Caco-2 (cell line): ENCODE measurements at regions not wholly inside any gene's neighbourhood (a gene's known extent, or its start where the extent isn't known, plus 50 kb on each side); places are given as distances from the start of the nearest gene placed in this dataset.

Experiments used
- BruUV-seq: library from RNA; stranded (reverse); fragments of 400-500 nt; replicated peaks from 2 replicates; lab custom pipeline; 2021; lab: Mats Ljungman, UMichigan
- CTCF ChIA-PET: fragments of 300-600 bp; sonication (Branson Sonifier 250); formaldehyde crosslinking; loops from one replicate; lab custom pipeline; 2022; ENCODE audit warnings: antibody characterized with exemption; lab: Charles Lee
- POLR2A ChIA-PET: fragments of 300-600 bp; sonication (Branson Sonifier 250); formaldehyde crosslinking; loops from one replicate; lab custom pipeline; 2022; ENCODE audit warnings: antibody characterized with exemption; lab: Charles Lee
- DNase-seq, 2 experiments: peaks; one replicate each; pipeline versions ENCODE4 v3.0.0 to v3.0.0-alpha.2; 2020 to 2022
- H3K27me3 ChIP-seq: replicated peaks from 2 replicates; pipeline ENCODE4 v1.6.0; 2011; ENCODE audit warnings: low read length; ENCODE audit not compliant: control insufficient read depth, insufficient read depth
- H3K36me3 ChIP-seq: 2 replicates; pipeline ENCODE4 v1.5.1; 2011; ENCODE audit warnings: low read length; ENCODE audit not compliant: control insufficient read depth, insufficient read depth
- H3K4me1 ChIP-seq: fragments of 250-450 bp; sonication (Bioruptor Pico); 2 replicates; pipeline ENCODE4 v1.5.1; 2020; ENCODE audit warnings: mild to moderate bottlenecking
- H3K4me3 ChIP-seq: 2 replicates; pipeline ENCODE4 v1.5.1; 2011; ENCODE audit warnings: low read depth, mild to moderate bottlenecking, control low read depth, low read length
- H3K9me3 ChIP-seq: fragments of 250-450 bp; sonication (Bioruptor Pico); 2 replicates; pipeline ENCODE4 v1.5.1; 2020; ENCODE audit warnings: mild to moderate bottlenecking, moderate library complexity
- H3K27ac Mint-ChIP-seq: one replicate; pipeline ENCODE4 v1.8.0; 2022; ENCODE audit warnings: mixed read lengths; ENCODE audit not compliant: unreplicated experiment
- H3K27me3 Mint-ChIP-seq: one replicate; pipeline ENCODE4 v1.8.0; 2022; ENCODE audit warnings: mixed read lengths; ENCODE audit not compliant: insufficient read depth, unreplicated experiment
- H3K36me3 Mint-ChIP-seq: one replicate; pipeline ENCODE4 v1.8.0; 2022; ENCODE audit warnings: mild to moderate bottlenecking, mixed read lengths; ENCODE audit not compliant: insufficient read depth, unreplicated experiment
- H3K4me1 Mint-ChIP-seq: one replicate; pipeline ENCODE4 v1.8.0; 2022; ENCODE audit warnings: low read depth, mixed read lengths; ENCODE audit not compliant: unreplicated experiment
- H3K4me3 Mint-ChIP-seq: one replicate; pipeline ENCODE4 v1.8.0; 2022; ENCODE audit warnings: mild to moderate bottlenecking, moderate library complexity, mixed read lengths; ENCODE audit not compliant: unreplicated experiment
- H3K9me3 Mint-ChIP-seq: one replicate; pipeline ENCODE4 v1.8.0; 2022; ENCODE audit warnings: mixed read lengths; ENCODE audit not compliant: unreplicated experiment
- CTCF ChIP-seq, 2 experiments: fragments of 200-600 bp in 1 of 2; IDR thresholded peaks; 1 replicate in 1 of 2; 2 replicates in 1 of 2; pipeline versions ENCODE4 v1.5.1 to v1.8.0; 2011 to 2022; ENCODE audit warnings: antibody characterized with exemption in 1 of 2, control low read depth in 1 of 2, inconsistent platforms in 1 of 2, low read depth in 1 of 2, low read length in 1 of 2, mild to moderate bottlenecking in 1 of 2, moderate library complexity in 1 of 2; ENCODE audit not compliant: insufficient read depth in 1 of 2, severe bottlenecking in 1 of 2, unreplicated experiment in 1 of 2
- intact Hi-C: fragments of 100-400 bp; cut with micrococcal nuclease; formaldehyde crosslinking; loops from one replicate; pipeline ENCODE4 v1.10.0; 2022; ENCODE audit not compliant: unreplicated experiment

DNA sequence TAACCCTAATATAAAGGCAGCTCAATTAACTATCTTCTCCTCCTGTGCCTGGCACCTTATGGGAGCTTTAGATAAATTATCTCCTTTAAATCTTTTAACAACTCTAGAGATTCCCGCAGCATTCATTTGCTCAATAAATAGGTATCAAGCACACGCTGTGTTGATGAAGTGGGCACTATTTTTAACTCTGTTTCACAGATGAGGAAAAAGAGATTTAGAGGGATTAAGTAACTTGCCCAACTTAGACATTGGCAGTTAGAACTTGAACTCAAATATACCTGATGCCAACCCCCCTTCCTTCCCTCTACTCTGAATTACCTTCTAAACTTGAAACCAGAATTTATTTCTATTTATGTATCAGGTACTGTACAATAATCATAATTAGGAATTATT is 112.4 kb downstream of the SH3TC2 start:
- no peaks in the 10 kb centered on the region for H3K36me3 ChIP-seq
- intact Hi-C loops: no loop called here
- no peak overlapping the region for H3K4me3 ChIP-seq
- no peaks in the 10 kb centered on the region for H3K4me1 ChIP-seq
- Mint-ChIP-seq H3K9me3 (no peaks in the 10 kb centered on the region), H3K4me1 (no peaks in the 10 kb centered on the region), H3K27me3 (peaks cover 3% of the 10 kb centered on the region), H3K27ac (no peak overlapping the region), H3K36me3 (no peaks in the 10 kb centered on the region), H3K4me3 (no peak overlapping the region)
- no peak for TF ChIP-seq CTCF (IDR thresholded peaks at IDR 0.05; ENCODE audit: insufficient read depth in 1 of 2, low read depth in 1 of 2, low read length in 1 of 2, severe bottlenecking in 1 of 2, unreplicated experiment in 1 of 2)
- ChIA-PET CTCF (interaction anchor here (1.5 kb wide), 1 partner anchor 85 kb away, joined by 4 read pairs; no protein-coding TSS in a partner anchor), POLR2A (no interaction called here)
- no peaks in the 10 kb centered on the region for H3K27me3 ChIP-seq
- BruUV-seq: no TSS peak
- DNase-seq: no peak
- no peaks in the 10 kb centered on the region for H3K9me3 ChIP-seq

DNA sequence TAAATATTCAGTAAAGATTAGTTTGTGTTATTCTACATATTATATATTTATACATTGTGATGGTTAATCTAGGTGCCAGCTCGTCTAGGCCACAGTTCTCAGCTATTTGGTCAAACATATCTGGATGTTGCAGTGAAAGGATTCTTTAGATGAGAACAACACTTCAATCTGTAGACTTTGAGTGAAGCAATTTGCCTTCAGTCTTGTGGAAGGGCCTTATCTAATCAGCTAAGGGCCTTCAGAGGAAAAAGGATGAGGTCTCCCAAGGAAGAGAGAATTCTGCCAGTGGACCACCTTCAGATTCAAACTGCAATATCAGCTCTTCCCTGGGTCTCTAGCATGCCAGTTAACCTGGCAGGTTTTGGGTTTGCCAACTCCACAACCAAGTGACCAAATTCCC is 112.0 kb downstream of the SH3TC2 start:
- Mint-ChIP-seq H3K9me3 (no peaks in the 10 kb centered on the region), H3K27ac (no peak overlapping the region), H3K36me3 (no peaks in the 10 kb centered on the region), H3K27me3 (peaks cover 3% of the 10 kb centered on the region), H3K4me1 (no peaks in the 10 kb centered on the region), H3K4me3 (no peak overlapping the region)
- TF ChIP-seq CTCF (IDR thresholded peaks at IDR 0.05; ENCODE audit: insufficient read depth in 1 of 2, low read depth in 1 of 2, low read length in 1 of 2, severe bottlenecking in 1 of 2, unreplicated experiment in 1 of 2): no peak
- Histone ChIP-seq H3K9me3 (no peaks in the 10 kb centered on the region), H3K4me3 (no peak overlapping the region), H3K27me3 (no peaks in the 10 kb centered on the region), H3K36me3 (no peaks in the 10 kb centered on the region), H3K4me1 (no peaks in the 10 kb centered on the region)
- no peak for DNase-seq
- POLR2A ChIA-PET: no interaction called here
- CTCF ChIA-PET: interaction anchor here (1.5 kb wide), 1 partner anchor 85 kb away, joined by 4 read pairs; no protein-coding TSS in a partner anchor
- intact Hi-C loops: no loop called here
- no TSS peak for BruUV-seq

GRCh38 chr5:148951612-148952011 is 111.2 kb downstream of the SH3TC2 start:
- no peaks in the 10 kb centered on the region for H3K9me3 Mint-ChIP-seq
- Histone ChIP-seq H3K36me3 (no peaks in the 10 kb centered on the region), H3K4me3 (no peak overlapping the region), H3K27me3 (no peaks in the 10 kb centered on the region), H3K9me3 (no peaks in the 10 kb centered on the region), H3K4me1 (peaks cover under 1% of the 10 kb centered on the region; the same call in 1 of the 2 replicates)
- no peak overlapping the region for H3K27ac Mint-ChIP-seq
- H3K4me1 Mint-ChIP-seq: no peaks in the 10 kb centered on the region
- intact Hi-C loops: no loop called here
- H3K36me3 Mint-ChIP-seq: no peaks in the 10 kb centered on the region
- ChIA-PET POLR2A (no interaction called here), CTCF (interaction anchor here (1.5 kb wide), 1 partner anchor 84 kb away, joined by 4 read pairs; no protein-coding TSS in a partner anchor)
- no peak for DNase-seq
- no TSS peak for BruUV-seq
- peaks cover 3% of the 10 kb centered on the region for H3K27me3 Mint-ChIP-seq
- TF ChIP-seq CTCF (IDR thresholded peaks at IDR 0.05; ENCODE audit: insufficient read depth in 1 of 2, low read depth in 1 of 2, low read length in 1 of 2, severe bottlenecking in 1 of 2, unreplicated experiment in 1 of 2): no peak
- H3K4me3 Mint-ChIP-seq: no peak overlapping the region
